Large intestine (tissue), 3 donors: ENCODE measurements at regions not wholly inside any gene's neighbourhood (a gene's known extent, or its start where the extent isn't known, plus 50 kb on each side); places are given as distances from the start of the nearest gene placed in this dataset.
"Not testable (repeated sequence)": the region's sequence is repeated elsewhere in the genome, so short reads cannot be mapped to it uniquely, and the experiment has no call there.

ENCODE experiments used
- DNase-seq, 2 donors: peaks; one replicate each; pipeline versions ENCODE4 v3.0.0 to v3.0.0-alpha.2; 2013
- H3K27ac ChIP-seq: one replicate; pipeline ENCODE4 v1.5.1; 2013; ENCODE audit warnings: low read length
- H3K27me3 ChIP-seq: 2 replicates; pipeline ENCODE4 v1.6.1; 2013; ENCODE audit warnings: low read length; ENCODE audit not compliant: control insufficient read depth, insufficient read depth
- H3K36me3 ChIP-seq: 2 replicates; pipeline ENCODE4 v1.6.1; 2013; ENCODE audit warnings: low read length; ENCODE audit not compliant: control insufficient read depth, insufficient read depth
- H3K4me1 ChIP-seq: one replicate; pipeline ENCODE4 v1.6.1; 2013; ENCODE audit warnings: low read length; ENCODE audit not compliant: control insufficient read depth, insufficient read depth
- H3K4me3 ChIP-seq: one replicate; pipeline ENCODE4 v1.5.1; 2013; ENCODE audit warnings: low read length
- H3K9me3 ChIP-seq: one replicate; pipeline ENCODE4 v1.6.1; 2013; ENCODE audit warnings: mild to moderate bottlenecking, low read depth, low read length, moderate library complexity; ENCODE audit not compliant: control insufficient read depth
- WGBS: methylation state at CpG from one replicate; pipeline ENCODE4 v1.1.5; 2013; ENCODE audit warnings: low lambda C conversion rate; ENCODE audit not compliant: insufficient coverage; 5-methylcytosine and 5-hydroxymethylcytosine counted together

GRCh38 chr4:137934046-137934445, 308.1 kb downstream of the SLC7A11 start:
- Histone ChIP-seq H3K27ac (no peak overlapping the region), H3K4me1 (no peaks in the 10 kb centered on the region), H3K9me3 (no peaks in the 10 kb centered on the region), H3K36me3 (no peaks in the 10 kb centered on the region), H3K27me3 (no peaks in the 10 kb centered on the region), H3K4me3 (no peak overlapping the region)
- WGBS: 71% methylated on average over 1 of the region's 2 CpGs
- no peak for DNase-seq

DNA sequence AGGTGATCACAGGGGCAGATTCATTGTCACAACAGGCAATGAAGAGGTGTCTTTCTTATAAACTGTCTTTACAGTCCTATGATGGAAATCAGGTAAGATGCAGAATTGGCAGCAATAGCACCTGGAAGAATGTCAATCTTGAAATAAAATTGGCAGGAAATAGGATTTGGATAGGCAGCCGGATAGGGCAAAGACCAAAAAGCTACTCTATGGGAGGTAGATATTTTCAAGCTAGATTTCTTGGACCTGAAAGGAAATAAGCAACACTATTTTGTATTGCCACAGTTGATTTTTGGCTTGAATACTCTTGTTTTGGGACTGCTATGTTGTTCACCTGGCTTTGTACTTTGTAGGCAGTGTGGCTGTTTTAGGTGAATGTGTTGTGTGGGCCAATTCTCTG, 314.2 kb downstream of the SLC7A11 start:
- no peaks in the 10 kb centered on the region for H3K36me3 ChIP-seq
- H3K4me3 ChIP-seq: no peak overlapping the region
- H3K9me3 ChIP-seq: no peaks in the 10 kb centered on the region
- DNase-seq: no peak
- H3K4me1 ChIP-seq: no peaks in the 10 kb centered on the region
- no peak overlapping the region for H3K27ac ChIP-seq
- WGBS: no CpG with 5 or more reads among the region's 1 CpG
- H3K27me3 ChIP-seq: no peaks in the 10 kb centered on the region

- WGBS: 90% methylated on average over 1 of the region's 3 CpGs
- Histone ChIP-seq H3K9me3 (no peaks in the 10 kb centered on the region), H3K4me3 (no peak overlapping the region), H3K4me1 (no peaks in the 10 kb centered on the region), H3K36me3 (no peaks in the 10 kb centered on the region), H3K27me3 (no peaks in the 10 kb centered on the region), H3K27ac (no peak overlapping the region)
- DNase-seq: no peak
Observed at GRCh38 chr4:137923494-137923893, 318.7 kb downstream of the SLC7A11 start.

GRCh38 chr4:137922721-137923120, 319.4 kb downstream of the SLC7A11 start:
- WGBS: no CpG with 5 or more reads among the region's 3 CpGs
- DNase-seq: no peak
- H3K4me3 ChIP-seq: no peak overlapping the region
- no peaks in the 10 kb centered on the region for H3K27me3 ChIP-seq
- no peak overlapping the region for H3K27ac ChIP-seq
- no peaks in the 10 kb centered on the region for H3K36me3 ChIP-seq
- no peaks in the 10 kb centered on the region for H3K4me1 ChIP-seq
- no peaks in the 10 kb centered on the region for H3K9me3 ChIP-seq

- peak; percentile 23 to 76 for DNase-seq
- 50% methylated on average over 1 of the region's 8 CpGs for WGBS
- H3K27me3 ChIP-seq: no peaks in the 10 kb centered on the region
Observed at GRCh38 chr4:137909529-137910309, 332.4 kb downstream of the SLC7A11 start.

DNA sequence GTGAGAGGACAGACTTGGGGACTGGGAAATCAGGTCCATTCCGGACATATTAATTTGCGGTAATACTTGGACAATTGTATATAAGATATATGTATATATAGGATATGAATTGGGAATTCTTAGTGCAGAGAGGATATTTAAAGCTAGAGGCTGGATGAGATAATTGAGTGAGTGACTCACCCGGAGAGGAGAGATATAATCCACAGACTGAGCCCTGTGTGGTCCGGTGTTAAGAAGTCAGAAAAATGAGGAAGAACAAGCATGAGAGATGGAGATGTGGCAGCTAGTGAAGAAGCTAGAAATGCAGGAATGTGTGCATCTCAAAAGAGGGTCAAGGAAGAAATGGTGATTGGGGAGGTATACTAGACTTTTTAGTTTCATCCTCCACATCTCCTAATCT, 336.2 kb downstream of the SLC7A11 start:
- H3K9me3 ChIP-seq: no peaks in the 10 kb centered on the region
- H3K36me3 ChIP-seq: no peaks in the 10 kb centered on the region
- WGBS: 68% methylated on average over 2 of the region's 4 CpGs
- no peaks in the 10 kb centered on the region for H3K27me3 ChIP-seq
- H3K4me1 ChIP-seq: peaks cover 7% of the 10 kb centered on the region
- no peak overlapping the region for H3K27ac ChIP-seq
- H3K4me3 ChIP-seq: no peak overlapping the region
- no peak for DNase-seq

More at GRCh38 chr4:137909529-137910309, 332.4 kb downstream of the SLC7A11 start:
- Histone ChIP-seq H3K36me3 (no peaks in the 10 kb centered on the region), H3K9me3 (no peaks in the 10 kb centered on the region), H3K27ac (peak overlapping the region; percentile 30), H3K4me3 (no peak overlapping the region), H3K4me1 (peaks cover 7% of the 10 kb centered on the region)

GRCh38 chr4:137901114-137901513, 341.0 kb downstream of the SLC7A11 start:
- H3K9me3 ChIP-seq: no peaks in the 10 kb centered on the region
- H3K36me3 ChIP-seq: no peaks in the 10 kb centered on the region
- WGBS: no CpG with 5 or more reads among the region's 1 CpG
- no peaks in the 10 kb centered on the region for H3K4me1 ChIP-seq
- DNase-seq: no peak
- no peak overlapping the region for H3K4me3 ChIP-seq
- no peak overlapping the region for H3K27ac ChIP-seq
- H3K27me3 ChIP-seq: no peaks in the 10 kb centered on the region

- Histone ChIP-seq H3K36me3 (no peaks in the 10 kb centered on the region), H3K4me1 (no peaks in the 10 kb centered on the region), H3K27me3 (no peaks in the 10 kb centered on the region), H3K27ac (no peak overlapping the region), H3K9me3 (no peaks in the 10 kb centered on the region), H3K4me3 (no peak overlapping the region)
- WGBS: no CpG with 5 or more reads among the region's 5 CpGs
- DNase-seq: no peak
Observed at GRCh38 chr4:137896221-137896737, 345.9 kb downstream of the SLC7A11 start.

GRCh38 chr4:137895515-137895914, 346.6 kb downstream of the SLC7A11 start:
- H3K36me3 ChIP-seq, H3K27me3 ChIP-seq, DNase-seq, H3K4me1 ChIP-seq, H3K27ac ChIP-seq, H3K9me3 ChIP-seq, H3K4me3 ChIP-seq: not testable (repeated sequence)
- no CpG with 5 or more reads among the region's 1 CpG for WGBS

DNA sequence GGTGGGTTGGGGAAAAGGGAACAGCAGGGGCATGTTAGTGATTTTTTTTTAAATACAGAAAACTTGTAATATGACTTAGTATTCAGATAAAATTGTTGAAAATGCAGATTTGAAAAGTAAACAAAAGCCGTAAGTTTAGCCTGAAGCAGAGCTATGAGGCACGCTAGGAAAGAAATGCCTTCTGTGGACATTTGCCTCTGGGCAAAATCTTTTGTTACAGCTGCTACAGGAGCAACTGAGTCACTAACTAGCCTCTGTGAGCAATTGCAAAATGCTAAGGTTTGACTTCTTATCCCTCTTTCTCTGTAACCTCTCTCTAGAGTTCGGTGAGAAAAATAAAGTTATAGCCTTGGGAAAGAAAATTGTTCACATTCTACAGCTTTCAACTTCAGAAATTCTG, 350.0 kb downstream of the SLC7A11 start:
- H3K27me3 ChIP-seq: no peaks in the 10 kb centered on the region
- H3K4me1 ChIP-seq: no peaks in the 10 kb centered on the region
- H3K27ac ChIP-seq: no peak overlapping the region
- no peaks in the 10 kb centered on the region for H3K9me3 ChIP-seq
- no peak for DNase-seq
- WGBS: 100% methylated on average over 1 of the region's 3 CpGs
- no peaks in the 10 kb centered on the region for H3K36me3 ChIP-seq
- no peak overlapping the region for H3K4me3 ChIP-seq

- H3K9me3 ChIP-seq: no peaks in the 10 kb centered on the region
- H3K4me1 ChIP-seq: no peaks in the 10 kb centered on the region
- no peak for DNase-seq
- no peaks in the 10 kb centered on the region for H3K27me3 ChIP-seq
- no peak overlapping the region for H3K27ac ChIP-seq
- no peak overlapping the region for H3K4me3 ChIP-seq
- H3K36me3 ChIP-seq: no peaks in the 10 kb centered on the region
- no CpG with 5 or more reads among the region's 2 CpGs for WGBS
Observed at GRCh38 chr4:137890812-137891211, 351.3 kb downstream of the SLC7A11 start.
